ENCODE measurements at regions not wholly inside any gene's neighbourhood (a gene's known extent, or its start where the extent isn't known, plus 50 kb on each side); places are given as distances from the start of the nearest gene placed in this dataset.

GRCh38 chr1:87803375-87803774 lies 474.7 kb downstream of the LMO4 start:
- TF ChIP-seq CTCF (IDR thresholded peaks at IDR 0.05) (no peak), POLR2A (IDR thresholded peaks at IDR 0.05) (no peak), EP300 (IDR thresholded peaks at IDR 0.05) (no peak)
